ENCODE measurements at regions not wholly inside any gene's neighbourhood (a gene's known extent, or its start where the extent isn't known, plus 50 kb on each side); places are given as distances from the start of the nearest gene placed in this dataset.
"Not testable (repeated sequence)": the region's sequence is repeated elsewhere in the genome, so short reads cannot be mapped to it uniquely, and the experiment has no call there.

DNA sequence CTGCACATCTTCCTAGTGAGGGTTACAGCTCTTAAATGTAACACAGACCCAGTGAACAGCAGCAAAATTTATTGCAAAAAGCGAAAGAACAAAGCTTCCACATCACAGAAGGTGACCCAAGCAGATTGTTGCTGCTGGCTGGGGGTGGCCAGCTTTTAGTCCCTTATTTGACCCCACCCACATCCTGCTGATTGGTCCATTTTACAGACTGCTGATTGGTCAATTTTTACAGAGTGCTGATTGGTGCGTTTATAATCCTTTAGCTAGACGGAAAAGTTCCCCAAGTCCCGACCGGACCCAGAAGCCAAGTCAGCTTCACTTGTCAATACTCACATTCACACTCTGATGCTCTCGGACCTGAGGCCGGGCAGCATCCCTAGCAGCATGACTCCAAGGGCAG is 154.5 kb upstream of the ATP10A start:
- Mint-ChIP-seq H3K27ac (ENCODE audit: low read depth) (no peak overlapping the region), H3K9me3 (no peaks in the 10 kb centered on the region), H3K4me1 (no peaks in the 10 kb centered on the region), H3K4me3 (no peak overlapping the region), H3K27me3 (no peaks in the 10 kb centered on the region), H3K36me3 (ENCODE audit: insufficient read depth) (peaks cover 3% of the 10 kb centered on the region)
- ATAC-seq (replicated peaks; ENCODE audit: extremely low read depth, poor library complexity, severe bottlenecking) (no peak), DNase-seq (ENCODE audit: low spot score in 2 of 2) (no peak)

DNA sequence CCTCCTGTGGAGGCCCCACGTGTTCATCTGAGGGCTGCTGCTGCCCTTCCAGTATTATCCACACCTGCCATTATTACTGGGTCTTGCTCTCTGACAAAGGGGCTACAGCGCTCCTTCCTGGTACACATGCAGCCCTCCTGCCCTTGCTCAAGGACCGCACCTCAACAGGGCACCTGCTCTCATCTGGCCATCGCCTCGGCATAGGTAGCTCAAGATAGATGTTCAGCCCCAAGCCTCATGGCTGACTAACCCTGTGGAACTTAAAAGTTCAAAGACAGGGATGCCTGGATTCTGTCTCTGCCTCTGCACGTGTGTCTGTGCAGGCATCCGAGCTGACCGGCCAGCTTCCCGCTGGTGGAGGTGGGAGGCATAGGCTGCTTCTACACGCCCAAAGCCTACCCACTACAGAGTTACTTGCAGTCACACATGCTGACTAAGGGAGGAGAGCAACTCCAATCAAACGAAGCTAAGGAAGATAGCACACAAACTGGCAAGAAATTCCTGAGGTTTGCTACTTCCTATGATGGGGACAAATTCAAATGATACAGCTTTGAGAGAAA is 152.5 kb upstream of the ATP10A start:
- no peak overlapping the region for H3K4me3 Mint-ChIP-seq
- ATAC-seq (replicated peaks; ENCODE audit: extremely low read depth, poor library complexity, severe bottlenecking) (no peak), DNase-seq (ENCODE audit: low spot score in 2 of 2) (no peak)
- H3K9me3 Mint-ChIP-seq, result no peaks in the 10 kb centered on the region
- no peaks in the 10 kb centered on the region for H3K36me3 Mint-ChIP-seq (ENCODE audit: insufficient read depth)
- no peak overlapping the region for H3K27ac Mint-ChIP-seq (ENCODE audit: low read depth)
- H3K27me3 Mint-ChIP-seq, result no peaks in the 10 kb centered on the region
- H3K4me1 Mint-ChIP-seq, result no peaks in the 10 kb centered on the region

DNA sequence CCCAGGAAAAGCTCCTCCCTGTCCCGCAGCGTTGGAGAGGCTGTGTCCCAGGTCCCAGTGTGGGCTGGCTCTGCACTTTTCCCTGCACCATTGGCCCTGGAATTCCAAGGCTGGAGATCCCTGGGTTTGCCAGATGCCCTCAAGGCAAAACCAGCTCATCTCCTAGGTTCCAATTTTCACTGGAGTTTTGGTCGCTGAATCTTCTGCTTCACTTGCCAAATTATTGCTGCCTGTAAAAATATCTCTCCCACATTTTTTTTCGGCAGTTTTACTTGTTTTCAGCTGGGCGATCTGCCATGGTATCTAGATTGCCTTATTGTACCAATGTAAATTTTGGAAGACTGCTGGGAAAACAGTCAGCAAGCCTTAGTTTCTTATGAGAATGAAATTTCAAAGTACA is 150.9 kb upstream of the ATP10A start:
- ATAC-seq (replicated peaks; ENCODE audit: extremely low read depth, poor library complexity, severe bottlenecking) (no peak), DNase-seq (ENCODE audit: low spot score in 2 of 2) (no peak)
- H3K4me3 Mint-ChIP-seq, result no peak overlapping the region
- no peaks in the 10 kb centered on the region for H3K36me3 Mint-ChIP-seq (ENCODE audit: insufficient read depth)
- no peaks in the 10 kb centered on the region for H3K4me1 Mint-ChIP-seq
- H3K27ac Mint-ChIP-seq (ENCODE audit: low read depth), result no peak overlapping the region
- H3K27me3 Mint-ChIP-seq, result no peaks in the 10 kb centered on the region
- H3K9me3 Mint-ChIP-seq, result peaks cover 6% of the 10 kb centered on the region

- no peaks in the 10 kb centered on the region for H3K4me1 Mint-ChIP-seq
- H3K36me3 Mint-ChIP-seq (ENCODE audit: insufficient read depth), result no peaks in the 10 kb centered on the region
- no peak for DNase-seq (ENCODE audit: low spot score in 2 of 2)
- no peak overlapping the region for H3K4me3 Mint-ChIP-seq
- H3K27me3 Mint-ChIP-seq, result no peaks in the 10 kb centered on the region
- no peak overlapping the region for H3K27ac Mint-ChIP-seq (ENCODE audit: low read depth)
- peaks cover 6% of the 10 kb centered on the region for H3K9me3 Mint-ChIP-seq
- ATAC-seq (replicated peaks; ENCODE audit: extremely low read depth, poor library complexity, severe bottlenecking), result no peak
These were observed 148.8 kb upstream of the ATP10A start for GRCh38 chr15:26011916-26012315.

- Mint-ChIP-seq H3K36me3 (ENCODE audit: insufficient read depth) (no peaks in the 10 kb centered on the region), H3K27me3 (no peaks in the 10 kb centered on the region), H3K9me3 (peaks cover 6% of the 10 kb centered on the region), H3K4me3 (no peak overlapping the region), H3K27ac (ENCODE audit: low read depth) (no peak overlapping the region), H3K4me1 (no peaks in the 10 kb centered on the region)
- DNase-seq (ENCODE audit: low spot score in 2 of 2) (no peak), ATAC-seq (replicated peaks; ENCODE audit: extremely low read depth, poor library complexity, severe bottlenecking) (no peak)
These were observed 144.0 kb upstream of the ATP10A start for GRCh38 chr15:26007151-26007550.

DNA sequence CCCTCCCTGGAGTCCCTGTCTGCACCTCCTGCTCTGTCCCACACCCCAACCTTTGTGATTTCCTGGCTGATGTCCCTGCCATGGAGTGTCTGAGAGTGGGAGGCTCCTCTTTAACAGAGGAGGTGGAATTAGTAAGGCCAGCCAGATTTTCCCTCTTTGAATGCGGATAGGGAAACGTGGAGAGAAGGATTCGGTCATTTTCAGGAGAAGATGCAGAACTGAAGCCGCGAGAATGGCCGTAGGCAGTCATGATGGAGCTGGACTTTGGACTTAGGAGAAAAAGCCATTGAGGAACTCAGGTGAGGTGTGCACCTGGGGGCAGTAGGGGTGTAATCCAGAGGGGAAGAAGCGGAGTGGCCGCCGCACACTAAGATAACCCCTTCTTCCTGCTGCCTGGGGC is 138.1 kb upstream of the ATP10A start:
- ATAC-seq (replicated peaks; ENCODE audit: extremely low read depth, poor library complexity, severe bottlenecking), result no peak
- Mint-ChIP-seq H3K27me3 (no peaks in the 10 kb centered on the region), H3K4me1 (no peaks in the 10 kb centered on the region), H3K9me3 (peaks cover 15% of the 10 kb centered on the region), H3K36me3 (ENCODE audit: insufficient read depth) (no peaks in the 10 kb centered on the region), H3K27ac (ENCODE audit: low read depth) (no peak overlapping the region), H3K4me3 (no peak overlapping the region)
- DNase-seq (ENCODE audit: low spot score in 2 of 2), result no peak

DNA sequence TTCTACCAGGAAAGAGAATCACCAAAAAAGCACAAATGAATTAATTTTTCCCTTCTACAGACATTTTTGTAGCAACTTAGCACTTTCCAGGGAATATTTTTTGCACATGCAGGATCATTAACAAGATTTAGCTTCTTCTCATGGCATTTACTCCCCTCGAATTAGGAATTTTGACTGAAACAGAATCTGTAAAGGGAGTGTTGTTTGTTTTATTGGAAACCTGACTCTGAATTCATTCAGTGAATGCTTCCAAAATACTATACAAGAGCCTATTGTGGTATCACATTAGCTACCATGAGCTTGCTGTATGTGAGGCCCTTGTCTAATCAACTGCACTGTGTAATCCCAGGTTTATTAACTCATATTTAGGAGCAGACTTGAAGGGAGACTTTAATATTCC is 130.4 kb upstream of the ATP10A start:
- H3K27ac Mint-ChIP-seq (ENCODE audit: low read depth), result no peak overlapping the region
- ATAC-seq (replicated peaks; ENCODE audit: extremely low read depth, poor library complexity, severe bottlenecking), result no peak
- no peaks in the 10 kb centered on the region for H3K9me3 Mint-ChIP-seq
- no peaks in the 10 kb centered on the region for H3K36me3 Mint-ChIP-seq (ENCODE audit: insufficient read depth)
- H3K27me3 Mint-ChIP-seq, result peaks cover 8% of the 10 kb centered on the region
- DNase-seq (ENCODE audit: low spot score in 2 of 2), result no peak
- H3K4me1 Mint-ChIP-seq, result no peaks in the 10 kb centered on the region
- H3K4me3 Mint-ChIP-seq, result no peak overlapping the region

DNA sequence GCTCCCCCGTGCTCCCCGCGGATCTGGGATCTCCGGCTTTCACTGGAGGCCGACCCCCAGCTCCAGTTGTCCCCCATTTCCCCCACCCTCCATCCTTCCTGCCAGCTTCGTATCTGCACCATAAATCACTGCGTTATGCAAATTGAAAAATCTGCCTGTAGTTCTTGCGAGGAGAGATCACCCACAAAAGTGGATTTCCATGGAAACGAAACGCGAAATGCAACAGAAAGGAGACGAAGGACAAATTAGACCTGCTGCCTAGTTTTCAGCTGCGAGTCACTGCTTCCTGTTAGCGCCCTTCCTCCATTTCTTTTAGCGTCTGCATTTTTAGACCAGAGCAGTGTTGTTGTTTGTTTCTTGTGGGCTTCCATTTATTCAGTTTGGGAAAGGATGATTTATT is 127.1 kb upstream of the ATP10A start:
- Mint-ChIP-seq H3K27ac (ENCODE audit: low read depth) (no peak overlapping the region), H3K9me3 (no peaks in the 10 kb centered on the region), H3K4me1 (no peaks in the 10 kb centered on the region), H3K27me3 (peaks cover 8% of the 10 kb centered on the region), H3K36me3 (ENCODE audit: insufficient read depth) (no peaks in the 10 kb centered on the region), H3K4me3 (no peak overlapping the region)
- DNase-seq (ENCODE audit: low spot score in 2 of 2) (no peak), ATAC-seq (replicated peaks; ENCODE audit: extremely low read depth, poor library complexity, severe bottlenecking) (no peak)

DNA sequence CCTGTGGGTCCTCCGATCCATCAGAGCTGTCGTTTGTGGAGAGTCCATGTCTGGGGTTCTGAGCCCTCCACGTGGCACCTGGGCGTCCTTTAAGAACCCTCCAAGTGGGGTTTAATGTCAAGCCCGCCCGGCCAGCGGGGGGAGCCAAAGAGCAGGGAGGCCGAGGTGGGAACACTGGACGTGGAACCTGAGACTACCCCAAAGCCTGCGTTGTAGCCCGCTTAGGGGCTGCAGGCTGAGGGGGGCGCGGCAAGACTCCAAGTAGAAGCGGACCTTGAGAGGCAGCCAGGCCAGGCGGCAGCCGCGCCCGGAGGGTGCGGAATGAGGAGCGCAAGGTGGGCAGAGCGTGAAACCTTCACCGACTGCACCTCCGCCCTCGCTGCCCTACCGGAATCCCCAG is 126.2 kb upstream of the ATP10A start:
- H3K36me3 Mint-ChIP-seq (ENCODE audit: insufficient read depth), result no peaks in the 10 kb centered on the region
- no peak for ATAC-seq (replicated peaks; ENCODE audit: extremely low read depth, poor library complexity, severe bottlenecking)
- no peak overlapping the region for H3K27ac Mint-ChIP-seq (ENCODE audit: low read depth)
- no peak for DNase-seq (ENCODE audit: low spot score in 2 of 2)
- H3K27me3 Mint-ChIP-seq, result peaks cover 5% of the 10 kb centered on the region
- H3K9me3 Mint-ChIP-seq, result no peaks in the 10 kb centered on the region
- H3K4me1 Mint-ChIP-seq, result no peaks in the 10 kb centered on the region
- H3K4me3 Mint-ChIP-seq, result no peak overlapping the region

- ATAC-seq (replicated peaks; ENCODE audit: extremely low read depth, poor library complexity, severe bottlenecking); H3K4me1 Mint-ChIP-seq; H3K27me3 Mint-ChIP-seq; H3K36me3 Mint-ChIP-seq (ENCODE audit: insufficient read depth); H3K4me3 Mint-ChIP-seq; H3K9me3 Mint-ChIP-seq; DNase-seq (ENCODE audit: low spot score in 2 of 2); H3K27ac Mint-ChIP-seq (ENCODE audit: low read depth): not testable (repeated sequence)
These were observed 125.6 kb upstream of the ATP10A start for GRCh38 chr15:25988716-25989115.

GRCh38 chr15:25987638-25988037 is 124.5 kb upstream of the ATP10A start:
- no peak overlapping the region for H3K4me3 Mint-ChIP-seq
- no peaks in the 10 kb centered on the region for H3K9me3 Mint-ChIP-seq
- no peak for DNase-seq (ENCODE audit: low spot score in 2 of 2)
- H3K27ac Mint-ChIP-seq (ENCODE audit: low read depth), result no peak overlapping the region
- H3K4me1 Mint-ChIP-seq, result no peaks in the 10 kb centered on the region
- no peaks in the 10 kb centered on the region for H3K27me3 Mint-ChIP-seq
- no peaks in the 10 kb centered on the region for H3K36me3 Mint-ChIP-seq (ENCODE audit: insufficient read depth)
- no peak for ATAC-seq (replicated peaks; ENCODE audit: extremely low read depth, poor library complexity, severe bottlenecking)

- H3K36me3 Mint-ChIP-seq (ENCODE audit: insufficient read depth), result no peaks in the 10 kb centered on the region
- H3K9me3 Mint-ChIP-seq, result no peaks in the 10 kb centered on the region
- H3K4me3 Mint-ChIP-seq, result no peak overlapping the region
- no peaks in the 10 kb centered on the region for H3K4me1 Mint-ChIP-seq
- ATAC-seq (replicated peaks; ENCODE audit: extremely low read depth, poor library complexity, severe bottlenecking) (no peak), DNase-seq (ENCODE audit: low spot score in 2 of 2) (no peak)
- no peak overlapping the region for H3K27ac Mint-ChIP-seq (ENCODE audit: low read depth)
- H3K27me3 Mint-ChIP-seq, result no peaks in the 10 kb centered on the region
These were observed 122.0 kb upstream of the ATP10A start for GRCh38 chr15:25985165-25985564.

DNA sequence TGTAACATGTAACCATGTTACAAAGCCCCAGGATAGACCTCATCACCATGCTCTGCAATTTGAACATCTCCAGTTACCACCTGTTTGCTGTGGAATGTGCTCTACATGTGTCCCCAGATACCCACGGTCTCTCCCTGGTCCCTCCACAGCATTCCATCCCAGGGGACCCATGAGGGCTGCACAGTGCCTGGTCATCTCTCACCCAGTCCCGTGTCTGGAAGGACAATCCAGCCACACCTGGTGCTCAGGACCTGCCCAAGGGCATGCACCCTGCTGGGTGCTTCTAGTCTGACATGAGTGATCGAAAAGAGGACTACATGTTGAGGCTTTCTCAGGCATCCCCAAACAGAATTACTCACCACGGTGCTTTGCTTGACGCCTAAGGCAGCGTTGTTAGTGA is 119.6 kb upstream of the ATP10A start:
- no peaks in the 10 kb centered on the region for H3K4me1 Mint-ChIP-seq
- DNase-seq (ENCODE audit: low spot score in 2 of 2), result no peak
- no peak overlapping the region for H3K4me3 Mint-ChIP-seq
- no peak for ATAC-seq (replicated peaks; ENCODE audit: extremely low read depth, poor library complexity, severe bottlenecking)
- no peaks in the 10 kb centered on the region for H3K27me3 Mint-ChIP-seq
- H3K9me3 Mint-ChIP-seq, result no peaks in the 10 kb centered on the region
- H3K36me3 Mint-ChIP-seq (ENCODE audit: insufficient read depth), result no peaks in the 10 kb centered on the region
- H3K27ac Mint-ChIP-seq (ENCODE audit: low read depth), result no peak overlapping the region

- Mint-ChIP-seq H3K27me3 (no peaks in the 10 kb centered on the region), H3K9me3 (no peaks in the 10 kb centered on the region), H3K4me3 (no peak overlapping the region), H3K36me3 (ENCODE audit: insufficient read depth) (no peaks in the 10 kb centered on the region), H3K4me1 (no peaks in the 10 kb centered on the region), H3K27ac (ENCODE audit: low read depth) (no peak overlapping the region)
- no peak for DNase-seq (ENCODE audit: low spot score in 2 of 2)
- no peak for ATAC-seq (replicated peaks; ENCODE audit: extremely low read depth, poor library complexity, severe bottlenecking)
These were observed 118.0 kb upstream of the ATP10A start for GRCh38 chr15:25981114-25981513.

Measured in central memory CD8-positive, alpha-beta T cell (primary cell).